ENCODE measurements at regions not wholly inside any gene's neighbourhood (a gene's known extent, or its start where the extent isn't known, plus 50 kb on each side); places are given as distances from the start of the nearest gene placed in this dataset.

GRCh38 chr18:55903911-55904310, 315.9 kb upstream of the TCF4 start:
- WGBS (ENCODE audit: extremely low coverage, insufficient read length, low lambda C conversion rate), result no CpG with 5 or more reads among the region's 6 CpGs
- Histone ChIP-seq H3K23ac (ENCODE audit: insufficient read length, low read depth, low read length) (no peak overlapping the region), H3K14ac (ENCODE audit: insufficient read depth, low read length) (no peak overlapping the region), H2BK120ac (ENCODE audit: low read depth, low read length, poor library complexity, severe bottlenecking) (no peak overlapping the region), H4K91ac (ENCODE audit: insufficient read length, low read depth, low read length) (no peak overlapping the region), H3K23me2 (ENCODE audit: insufficient read length, low read depth, low read length, poor library complexity, severe bottlenecking) (no peaks in the 10 kb centered on the region), H3K4me2 (ENCODE audit: insufficient read depth, insufficient read length, low read length) (no peak overlapping the region), H3K4me1 (ENCODE audit: insufficient read depth, low read length) (peaks cover 6% of the 10 kb centered on the region; the same call in 1 of the 2 replicates), H4K5ac (ENCODE audit: insufficient read length, low read depth, low read length) (no peak overlapping the region), H3K18ac (ENCODE audit: insufficient read length, low read depth, low read length) (no peak overlapping the region), H3K9me3 (ENCODE audit: control insufficient read depth, low read depth, low read length) (no peaks in the 10 kb centered on the region), H3T11ph (ENCODE audit: low read length) (no peak overlapping the region), H3K27me3 (ENCODE audit: insufficient read depth, low read length) (no peaks in the 10 kb centered on the region), H2BK15ac (ENCODE audit: low read depth, low read length) (no peak overlapping the region), H3K9ac (ENCODE audit: extremely low read depth, insufficient read length, low read length) (no peak overlapping the region), H3K79me2 (ENCODE audit: insufficient read depth, low read length) (no peaks in the 10 kb centered on the region; the same call in 1 of the 2 replicates), H4K20me1 (ENCODE audit: control insufficient read depth, insufficient read depth, insufficient read length) (no peaks in the 10 kb centered on the region), H3K27ac (ENCODE audit: insufficient read length, low read depth, low read length) (no peak overlapping the region), H4K8ac (replicated peaks; ENCODE audit: insufficient read length, low read depth, low read length) (no peak overlapping the region), H3K4ac (ENCODE audit: low read depth, low read length) (no peak overlapping the region), H2BK20ac (ENCODE audit: low read depth, low read length, poor library complexity, severe bottlenecking) (no peak overlapping the region), H3K79me1 (ENCODE audit: insufficient read depth, low read depth, low read length, poor library complexity, severe bottlenecking) (no peaks in the 10 kb centered on the region), H3K56ac (ENCODE audit: insufficient read length, low read depth, low read length) (no peak overlapping the region), H2AFZ (ENCODE audit: low read length) (no peak overlapping the region), H2AK5ac (ENCODE audit: insufficient read length, low read length) (no peak overlapping the region), H2BK5ac (ENCODE audit: insufficient read length, low read length) (no peak overlapping the region), H2BK12ac (ENCODE audit: insufficient read length, low read depth, low read length) (no peak overlapping the region)
- H3K36me3 Mint-ChIP-seq (ENCODE audit: insufficient read depth in 1 of 3, low read depth in 3 of 3), result no peaks in the 10 kb centered on the region; a peak in 1 of 7 replicates
- peaks cover 14 to 27% of the 10 kb centered on the region in 2 experiments for H3K4me1 Mint-ChIP-seq
- no peaks in the 10 kb centered on the region for H3K9me3 Mint-ChIP-seq
- no peak overlapping the region for H3K4me3 Mint-ChIP-seq
- H3K27me3 Mint-ChIP-seq (ENCODE audit: low read depth), result no peaks in the 10 kb centered on the region
- H3K27ac Mint-ChIP-seq, result no peak overlapping the region
- no peak for DNase-seq
- TF ChIP-seq, protein P1, sequence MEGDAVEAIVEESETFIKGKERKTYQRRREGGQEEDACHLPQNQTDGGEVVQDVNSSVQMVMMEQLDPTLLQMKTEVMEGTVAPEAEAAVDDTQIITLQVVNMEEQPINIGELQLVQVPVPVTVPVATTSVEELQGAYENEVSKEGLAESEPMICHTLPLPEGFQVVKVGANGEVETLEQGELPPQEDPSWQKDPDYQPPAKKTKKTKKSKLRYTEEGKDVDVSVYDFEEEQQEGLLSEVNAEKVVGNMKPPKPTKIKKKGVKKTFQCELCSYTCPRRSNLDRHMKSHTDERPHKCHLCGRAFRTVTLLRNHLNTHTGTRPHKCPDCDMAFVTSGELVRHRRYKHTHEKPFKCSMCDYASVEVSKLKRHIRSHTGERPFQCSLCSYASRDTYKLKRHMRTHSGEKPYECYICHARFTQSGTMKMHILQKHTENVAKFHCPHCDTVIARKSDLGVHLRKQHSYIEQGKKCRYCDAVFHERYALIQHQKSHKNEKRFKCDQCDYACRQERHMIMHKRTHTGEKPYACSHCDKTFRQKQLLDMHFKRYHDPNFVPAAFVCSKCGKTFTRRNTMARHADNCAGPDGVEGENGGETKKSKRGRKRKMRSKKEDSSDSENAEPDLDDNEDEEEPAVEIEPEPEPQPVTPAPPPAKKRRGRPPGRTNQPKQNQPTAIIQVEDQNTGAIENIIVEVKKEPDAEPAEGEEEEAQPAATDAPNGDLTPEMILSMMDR (conservative IDR thresholded peaks at IDR 0.05), result no peak
